ENCODE measurements at regions not wholly inside any gene's neighbourhood (a gene's known extent, or its start where the extent isn't known, plus 50 kb on each side); places are given as distances from the start of the nearest gene placed in this dataset.

DNA sequence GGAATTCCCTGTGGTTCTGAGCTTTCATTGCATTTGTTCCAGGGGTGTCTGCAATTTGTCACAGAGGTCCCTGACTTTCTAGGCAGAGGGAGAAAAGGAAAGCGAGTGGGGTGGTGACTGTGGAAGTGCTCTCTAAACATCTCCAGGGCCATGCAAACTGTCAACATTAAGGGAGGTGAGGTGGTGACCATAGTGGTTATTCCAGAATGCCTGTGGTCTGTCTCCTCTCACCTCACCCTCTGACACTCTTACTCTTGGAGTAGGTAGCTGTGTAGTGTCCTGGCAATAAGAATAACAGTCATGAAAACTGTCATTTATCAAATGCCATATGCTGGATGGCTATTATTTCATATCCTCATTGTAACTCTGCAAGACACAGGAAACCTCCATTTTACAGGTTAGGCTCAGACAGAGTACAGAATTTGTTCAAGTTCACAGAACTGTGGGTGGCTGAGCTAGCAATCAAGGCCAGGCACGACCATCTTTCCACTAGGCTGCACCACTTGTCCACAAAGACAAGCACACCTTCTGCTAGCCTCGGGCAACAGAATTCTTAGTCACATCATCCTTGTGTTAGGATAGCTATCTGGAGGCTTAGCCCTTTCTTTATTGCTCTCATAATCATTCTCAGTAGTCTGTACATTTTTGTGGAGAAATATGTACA is 179.4 kb downstream of the CD47 start:
- TF ChIP-seq, protein P1, sequence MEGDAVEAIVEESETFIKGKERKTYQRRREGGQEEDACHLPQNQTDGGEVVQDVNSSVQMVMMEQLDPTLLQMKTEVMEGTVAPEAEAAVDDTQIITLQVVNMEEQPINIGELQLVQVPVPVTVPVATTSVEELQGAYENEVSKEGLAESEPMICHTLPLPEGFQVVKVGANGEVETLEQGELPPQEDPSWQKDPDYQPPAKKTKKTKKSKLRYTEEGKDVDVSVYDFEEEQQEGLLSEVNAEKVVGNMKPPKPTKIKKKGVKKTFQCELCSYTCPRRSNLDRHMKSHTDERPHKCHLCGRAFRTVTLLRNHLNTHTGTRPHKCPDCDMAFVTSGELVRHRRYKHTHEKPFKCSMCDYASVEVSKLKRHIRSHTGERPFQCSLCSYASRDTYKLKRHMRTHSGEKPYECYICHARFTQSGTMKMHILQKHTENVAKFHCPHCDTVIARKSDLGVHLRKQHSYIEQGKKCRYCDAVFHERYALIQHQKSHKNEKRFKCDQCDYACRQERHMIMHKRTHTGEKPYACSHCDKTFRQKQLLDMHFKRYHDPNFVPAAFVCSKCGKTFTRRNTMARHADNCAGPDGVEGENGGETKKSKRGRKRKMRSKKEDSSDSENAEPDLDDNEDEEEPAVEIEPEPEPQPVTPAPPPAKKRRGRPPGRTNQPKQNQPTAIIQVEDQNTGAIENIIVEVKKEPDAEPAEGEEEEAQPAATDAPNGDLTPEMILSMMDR (conservative IDR thresholded peaks at IDR 0.05; ENCODE audit: low read depth, low read length): 0 out of 2 replicates have a peak, but pooled peaks have one; percentile 33
- no peak for TF ChIP-seq EZH2 (IDR thresholded peaks at IDR 0.05; ENCODE audit: low read length, unreplicated experiment)

Measured in PC-3 (cell line).